PC-3 (cell line): ENCODE measurements at regions not wholly inside any gene's neighbourhood (a gene's known extent, or its start where the extent isn't known, plus 50 kb on each side); places are given as distances from the start of the nearest gene placed in this dataset.
"Not testable (repeated sequence)": the region's sequence is repeated elsewhere in the genome, so short reads cannot be mapped to it uniquely, and the experiment has no call there.

Source experiments
- ATAC-seq: fragments of 200-7000 bp; cut with Tn5 transposase; 2 replicates; pipeline ENCODE4 v1.9.1; 2020; ENCODE audit warnings: mild to moderate bottlenecking, moderate library complexity
- BruUV-seq: library from RNA; stranded (reverse); fragments of 400-500 nt; replicated peaks from 2 replicates; lab custom pipeline; 2021; lab: Mats Ljungman, UMichigan
- CTCF ChIA-PET: fragments of 300-600 bp; sonication (Branson Sonifier 250); formaldehyde crosslinking; loops from one replicate; lab custom pipeline; 2022; ENCODE audit warnings: antibody characterized with exemption; lab: Charles Lee
- POLR2A ChIA-PET: fragments of 300-600 bp; sonication (Branson Sonifier 250); formaldehyde crosslinking; loops from one replicate; lab custom pipeline; 2022; ENCODE audit warnings: antibody characterized with exemption; ENCODE audit not compliant: unreplicated experiment; lab: Charles Lee
- DNase-seq: peaks from one replicate; pipeline ENCODE4 v3.0.0-alpha.2; 2015
- H2AFZ ChIP-seq: fragments of 300-600 bp; sonication (generic); 2 replicates; pipeline ENCODE4 v1.6.0; 2016; ENCODE audit warnings: antibody characterized with exemption, low read length
- H3F3A ChIP-seq: fragments of 300-600 bp; sonication (generic); one replicate; pipeline ENCODE4 v1.6.0; 2017; ENCODE audit warnings: antibody characterized with exemption, low read length, control low read depth, mild to moderate bottlenecking; ENCODE audit not compliant: unreplicated experiment
- H3K27ac ChIP-seq: fragments of 300-600 bp; sonication (generic); 2 replicates; pipeline ENCODE4 v1.5.1; 2016; ENCODE audit warnings: mild to moderate bottlenecking, low read length
- H3K27me3 ChIP-seq: fragments of 300-600 bp; sonication (generic); 2 replicates; pipeline ENCODE4 v1.6.1; 2016; ENCODE audit warnings: low read length, mixed read lengths
- H3K36me3 ChIP-seq: fragments of 300-600 bp; sonication (generic); 2 replicates; pipeline ENCODE4 v1.6.1; 2016; ENCODE audit warnings: low read depth, mixed run types, low read length, mixed read lengths
- H3K4me1 ChIP-seq: fragments of 300-600 bp; sonication (generic); 2 replicates; pipeline ENCODE4 v1.5.1; 2016; ENCODE audit warnings: low read length; ENCODE audit not compliant: insufficient read depth
- H3K4me2 ChIP-seq: fragments of 300-600 bp; sonication (generic); 2 replicates; pipeline ENCODE4 v1.6.0; 2016; ENCODE audit warnings: low read length
- H3K4me3 ChIP-seq: fragments of 300-600 bp; sonication (generic); 2 replicates; pipeline ENCODE4 v1.5.1; 2016; ENCODE audit warnings: mild to moderate bottlenecking, low read length, mixed read lengths
- H3K79me2 ChIP-seq: fragments of 300-600 bp; sonication (generic); 2 replicates; pipeline ENCODE4 v1.6.1; 2017; ENCODE audit warnings: low read length, mixed read lengths
- H3K9ac ChIP-seq: fragments of 300-600 bp; sonication (generic); 2 replicates; pipeline ENCODE4 v1.6.0; 2016; ENCODE audit warnings: mild to moderate bottlenecking, low read length
- H3K9me2 ChIP-seq: fragments of 300-600 bp; sonication (generic); replicated peaks from 2 replicates; pipeline ENCODE4 v1.6.1; 2016; ENCODE audit warnings: mixed run types, low read length, mixed read lengths
- H3K9me3 ChIP-seq: fragments of 300-600 bp; sonication (generic); 2 replicates; pipeline ENCODE4 v1.6.1; 2016; ENCODE audit warnings: low read length, mixed read lengths
- H4K20me1 ChIP-seq: fragments of 300-600 bp; sonication (generic); 2 replicates; pipeline ENCODE4 v1.6.1; 2016; ENCODE audit warnings: low read length, mixed read lengths
- CTCF ChIP-seq: fragments of 300-600 bp; sonication (generic); conservative IDR thresholded peaks from 2 replicates; pipeline ENCODE4 v1.5.1; 2017; ENCODE audit warnings: antibody characterized with exemption, low read depth, mild to moderate bottlenecking, low read length
- EZH2 ChIP-seq: fragments of 300-600 bp; sonication (generic); IDR thresholded peaks from one replicate; pipeline ENCODE4 v1.6.1; 2017; ENCODE audit warnings: antibody characterized with exemption, mild to moderate bottlenecking, low read length; ENCODE audit not compliant: unreplicated experiment
- EZH2phosphoT487 ChIP-seq: fragments of 300-600 bp; sonication (generic); IDR thresholded peaks from 2 replicates; pipeline ENCODE4 v1.6.1; 2018; ENCODE audit warnings: mild to moderate bottlenecking, antibody characterized with exemption, low read length, borderline replicate concordance
- intact Hi-C: fragments of 100-400 bp; cut with micrococcal nuclease; formaldehyde crosslinking; loops from 2 replicates; pipeline ENCODE4 v1.9.0; 2023

GRCh38 chr5:92633176-92633575 lies 947.8 kb downstream of the NR2F1-AS1 start:
- Histone ChIP-seq H3K9me3 (no peaks in the 10 kb centered on the region), H3K9ac (no peak overlapping the region), H3F3A (no peaks in the 10 kb centered on the region), H2AFZ (no peak overlapping the region), H3K4me3 (no peak overlapping the region), H3K27ac (no peak overlapping the region), H3K4me2 (no peak overlapping the region), H3K36me3 (no peaks in the 10 kb centered on the region), H3K79me2 (no peaks in the 10 kb centered on the region), H4K20me1 (no peaks in the 10 kb centered on the region), H3K9me2 (no peaks in the 10 kb centered on the region), H3K27me3 (no peaks in the 10 kb centered on the region), H3K4me1 (no peaks in the 10 kb centered on the region)
- TF ChIP-seq EZH2phosphoT487 = no peak
- intact Hi-C loops = no loop called here
- ChIA-PET CTCF (no interaction called here), POLR2A (no interaction called here)
- no peak for ATAC-seq
- DNase-seq = no peak
- no TSS peak for BruUV-seq

GRCh38 chr5:92631237-92631701 lies 949.8 kb downstream of the NR2F1-AS1 start:
- H3K4me3 ChIP-seq, H3K4me2 ChIP-seq, CTCF ChIA-PET, H3K27ac ChIP-seq, H3K4me1 ChIP-seq, H2AFZ ChIP-seq, H3K9ac ChIP-seq, intact Hi-C loops, H3K9me2 ChIP-seq, H3K79me2 ChIP-seq, ATAC-seq, POLR2A ChIA-PET, H4K20me1 ChIP-seq, DNase-seq, H3K36me3 ChIP-seq, H3F3A ChIP-seq, H3K27me3 ChIP-seq, BruUV-seq, H3K9me3 ChIP-seq: not testable (repeated sequence)

- Histone ChIP-seq H3K4me1 (no peaks in the 10 kb centered on the region), H3K4me3 (no peak overlapping the region), H3K36me3 (no peaks in the 10 kb centered on the region), H3K79me2 (no peaks in the 10 kb centered on the region), H3K9ac (no peak overlapping the region), H3K4me2 (no peak overlapping the region), H3F3A (no peaks in the 10 kb centered on the region), H3K9me2 (no peaks in the 10 kb centered on the region), H2AFZ (no peak overlapping the region), H3K27ac (no peak overlapping the region), H3K9me3 (no peaks in the 10 kb centered on the region), H4K20me1 (no peaks in the 10 kb centered on the region), H3K27me3 (no peaks in the 10 kb centered on the region)
- TF ChIP-seq EZH2 (no peak), EZH2phosphoT487 (no peak), CTCF (no peak)
- CTCF ChIA-PET = no interaction called here
- no TSS peak for BruUV-seq
- intact Hi-C loops = no loop called here
- POLR2A ChIA-PET = no interaction called here
- no peak for ATAC-seq
- DNase-seq = no peak
Observed at GRCh38 chr5:92629574-92629973, 951.4 kb downstream of the NR2F1-AS1 start.

GRCh38 chr5:92629000-92629399 lies 952.0 kb downstream of the NR2F1-AS1 start:
- Histone ChIP-seq H3K9ac (no peak overlapping the region), H3K27me3 (no peaks in the 10 kb centered on the region), H3K4me2 (no peak overlapping the region), H3K36me3 (no peaks in the 10 kb centered on the region), H3K79me2 (no peaks in the 10 kb centered on the region), H3K4me1 (no peaks in the 10 kb centered on the region), H4K20me1 (no peaks in the 10 kb centered on the region), H3K9me2 (no peaks in the 10 kb centered on the region), H3K27ac (no peak overlapping the region), H3K9me3 (no peaks in the 10 kb centered on the region), H3F3A (no peaks in the 10 kb centered on the region), H2AFZ (no peak overlapping the region), H3K4me3 (no peak overlapping the region)
- intact Hi-C loops = no loop called here
- TF ChIP-seq EZH2phosphoT487 (no peak), EZH2 (no peak), CTCF (no peak)
- DNase-seq (no peak), ATAC-seq (no peak)
- ChIA-PET POLR2A (no interaction called here), CTCF (no interaction called here)
- no TSS peak for BruUV-seq
